HepG2 (cell line): ENCODE measurements at regions not wholly inside any gene's neighbourhood (a gene's known extent, or its start where the extent isn't known, plus 50 kb on each side); places are given as distances from the start of the nearest gene placed in this dataset.

Experiments used
- ATAC-seq: fragments of 200-7000 bp; cut with Tn5 transposase; 3 replicates; pipeline ENCODE4 v1.9.1; 2020; ENCODE audit warnings: mild to moderate bottlenecking, moderate library complexity
- BruUV-seq: library from RNA; stranded (reverse); fragments of 400-500 nt; replicated peaks from 2 replicates; lab custom pipeline; 2021; lab: Mats Ljungman, UMichigan
- CTCF ChIA-PET: fragments of 300-600 bp; formaldehyde crosslinking; extraction: SDS; loops from one replicate; lab custom pipeline; 2021; ENCODE audit warnings: low total read pairs, inconsistent platforms, low intra/inter-chr PET ratio; lab: Yijun Ruan, JAX
- POLR2A ChIA-PET: fragments of 350-600 bp; sonication (Branson Sonifier 250); formaldehyde crosslinking; loops from one replicate; lab custom pipeline; 2020; ENCODE audit warnings: antibody characterized with exemption, inconsistent platforms; lab: Yijun Ruan, JAX
- DNase-seq: peaks from one replicate; pipeline ENCODE4 v3.0.0-alpha.2; 2015; ENCODE audit warnings: low spot score
- FAIRE-seq: peaks from 3 replicates; lab custom pipeline; 2011; peaks lifted over from hg19 to GRCh38; lab: Jason Lieb, UNC
- H2AFZ ChIP-seq: one replicate; pipeline ENCODE4 v1.6.1; 2011; ENCODE audit warnings: low read length, inconsistent platforms
- H3K27ac ChIP-seq: fragments of 300-600 bp; 3 replicates; pipeline ENCODE4 v1.8.0; 2011; ENCODE audit warnings: mixed run types, mild to moderate bottlenecking, mixed read lengths, low read length, inconsistent platforms; ENCODE audit not compliant: insufficient read depth; ENCODE audit errors: extremely low read length
- H3K27me3 ChIP-seq, 2 experiments: fragments of 200-600 bp in 1 of 2; 2 replicates in 1 of 2; 3 replicates in 1 of 2; pipeline versions ENCODE4 v1.6.0 to v1.8.0; 2011; ENCODE audit warnings: low read length in 2 of 2, mild to moderate bottlenecking in 2 of 2, moderate library complexity in 2 of 2, inconsistent platforms in 1 of 2; ENCODE audit not compliant: insufficient read depth in 2 of 2, control insufficient read depth in 1 of 2
- H3K36me3 ChIP-seq, 2 experiments: fragments of 200-600 bp in 1 of 2; replicated peaks in 1 of 2; 2 replicates in 1 of 2; 3 replicates in 1 of 2; pipeline versions ENCODE4 v1.5.1 to v1.8.0; 2011; ENCODE audit warnings: low read length in 2 of 2, inconsistent platforms in 1 of 2; ENCODE audit not compliant: insufficient read depth in 2 of 2, control insufficient read depth in 1 of 2
- H3K4me1 ChIP-seq: 2 replicates; pipeline ENCODE4 v1.5.1; 2012; ENCODE audit warnings: low read length, inconsistent platforms; ENCODE audit not compliant: insufficient read depth
- H3K4me2 ChIP-seq: 2 replicates; pipeline ENCODE4 v1.6.0; 2011; ENCODE audit warnings: low read depth, low read length, inconsistent platforms
- H3K4me3 ChIP-seq, 3 experiments: fragments of 200-600 bp in 1 of 3; sonication (generic), shearing (Covaris generic) in 1 of 3; replicated peaks in 1 of 3; 2 replicates each; pipeline ENCODE4 v1.5.1; 2011 to 2016; ENCODE audit warnings: low read length in 3 of 3, inconsistent platforms in 2 of 3, low read depth in 2 of 3, mild to moderate bottlenecking in 2 of 3, control low read depth in 1 of 3, mixed read lengths in 1 of 3; ENCODE audit not compliant: insufficient read depth in 1 of 3
- H3K79me2 ChIP-seq: one replicate; pipeline ENCODE4 v1.6.1; 2011; ENCODE audit warnings: low read length, inconsistent platforms; ENCODE audit not compliant: insufficient read depth
- H3K9ac ChIP-seq: 2 replicates; pipeline ENCODE4 v1.6.0; 2011; ENCODE audit warnings: mild to moderate bottlenecking, low read depth, low read length, inconsistent platforms; ENCODE audit not compliant: insufficient read depth
- H3K9me3 ChIP-seq: 2 replicates; pipeline ENCODE4 v1.5.1; 2012; ENCODE audit warnings: mild to moderate bottlenecking, low read length
- H4K20me1 ChIP-seq: 2 replicates; pipeline ENCODE4 v1.6.0; 2011; ENCODE audit warnings: inconsistent platforms, mild to moderate bottlenecking, low read length, moderate library complexity; ENCODE audit not compliant: insufficient read depth
- ATF3 ChIP-seq: sonication (generic); formaldehyde crosslinking; IDR thresholded peaks from 2 replicates; pipeline ENCODE4 v1.4.0; 2020; ENCODE audit warnings: missing genetic modification reagents
- CENPBD1 ChIP-seq: sonication (generic); formaldehyde crosslinking; IDR thresholded peaks from 2 replicates; pipeline ENCODE4 v1.8.0; 2022; ENCODE audit warnings: missing genetic modification reagents, low read depth, mild to moderate bottlenecking, borderline replicate concordance
- GMEB2 ChIP-seq: IDR thresholded peaks from 2 replicates; pipeline ENCODE4 v1.6.1; 2016; ENCODE audit warnings: missing biosample characterization, missing genetic modification reagents, low read depth
- JDP2 ChIP-seq: sonication (generic); formaldehyde crosslinking; IDR thresholded peaks from 2 replicates; pipeline ENCODE4 v1.8.1; 2022; ENCODE audit warnings: missing genetic modification reagents, borderline replicate concordance
- PITX1 ChIP-seq: sonication (generic); formaldehyde crosslinking; IDR thresholded peaks from 2 replicates; pipeline ENCODE4 v1.5.1; 2020; ENCODE audit warnings: mild to moderate bottlenecking, missing genetic modification reagents
- POLR2AphosphoS5 ChIP-seq: IDR thresholded peaks from 2 replicates; pipeline ENCODE4 v1.6.1; 2012; ENCODE audit warnings: low read depth, low read length
- RBM22 ChIP-seq: fragments of 200-400 bp; formaldehyde crosslinking; optimal IDR thresholded peaks from 2 replicates; pipeline ENCODE3; 2017; ENCODE audit warnings: mild to moderate bottlenecking, low read length, moderate library complexity
- RNF2 ChIP-seq: fragments of 450-650 bp; conservative IDR thresholded peaks from 2 replicates; pipeline ENCODE4 v1.6.1; 2016; ENCODE audit warnings: low read depth
- SP1 ChIP-seq, 2 experiments: fragments of 450-650 bp in 1 of 2; sonication (generic) in 1 of 2; formaldehyde crosslinking in 1 of 2; IDR thresholded peaks; 2 replicates each; pipeline versions ENCODE4 v1.4.0 to v1.6.1; 2016 to 2020; ENCODE audit warnings: missing genetic modification reagents in 1 of 2
- SRSF9 ChIP-seq: fragments of 200-400 bp; formaldehyde crosslinking; IDR thresholded peaks from 2 replicates; pipeline ENCODE4 v1.6.1; 2018; ENCODE audit warnings: borderline replicate concordance, mild to moderate bottlenecking, low read depth, low read length; ENCODE audit not compliant: insufficient read depth, poor library complexity, severe bottlenecking
- U2AF2 ChIP-seq: fragments of 200-400 bp; formaldehyde crosslinking; IDR thresholded peaks from 2 replicates; pipeline ENCODE4 v1.6.1; 2017; ENCODE audit warnings: low read depth, mild to moderate bottlenecking, low read length
- ZFP36 ChIP-seq: fragments of 150-350 bp; IDR thresholded peaks from 2 replicates; pipeline ENCODE4 v1.6.1; 2018; ENCODE audit warnings: borderline replicate concordance, low read length, low read depth; ENCODE audit not compliant: partially characterized antibody
- ZNF354B ChIP-seq: sonication (generic); formaldehyde crosslinking; IDR thresholded peaks from 2 replicates; pipeline ENCODE4 v1.8.0; 2022; ENCODE audit warnings: mild to moderate bottlenecking, missing genetic modification reagents
- ZNF570 ChIP-seq: sonication (generic); formaldehyde crosslinking; IDR thresholded peaks from 2 replicates; pipeline ENCODE4 v1.4.0; 2020; ENCODE audit warnings: mild to moderate bottlenecking, missing genetic modification reagents, borderline replicate concordance
- ZNF749 ChIP-seq: sonication (generic); formaldehyde crosslinking; IDR thresholded peaks from 2 replicates; pipeline ENCODE4 v1.8.0; 2022; ENCODE audit warnings: mild to moderate bottlenecking, missing genetic modification reagents, moderate library complexity, borderline replicate concordance
- WGBS: methylation state at CpG from one replicate; pipeline ENCODE4 v1.1.6; 2017; ENCODE audit warnings: low lambda C conversion rate; 5-methylcytosine and 5-hydroxymethylcytosine counted together
- in situ Hi-C: cut with HindIII; loops from 2 replicates; pipeline ENCODE4 v1.10.0; 2017; ENCODE audit warnings: low pct_unique_long_range_greater_than_20kb; ENCODE audit not compliant: extremely low pct_ligation_motif_present
- intact Hi-C: fragments of 100-400 bp; cut with micrococcal nuclease; formaldehyde crosslinking; loops from one replicate; pipeline ENCODE4 v1.10.0; 2022; ENCODE audit not compliant: unreplicated experiment

GRCh38 chr3:25294169-25294805, 133.8 kb upstream of the RARB start:
- Histone ChIP-seq H2AFZ (no peak overlapping the region), H3K9me3 (no peaks in the 10 kb centered on the region), H3K4me2 (no peak overlapping the region), H3K4me1 (no peaks in the 10 kb centered on the region), H3K79me2 (no peaks in the 10 kb centered on the region), H3K27ac (no peak overlapping the region)
- intact Hi-C loops, result no loop called here
- no peak for ATAC-seq
- BruUV-seq, result no TSS peak
- CTCF ChIA-PET, result no interaction called here
- TF ChIP-seq JDP2 (CRISPR knock-in tag) (no peak), ZFP36 (no peak), ZNF570 (no peak), RBM22 (no peak), U2AF2 (no peak), CENPBD1 (no peak)
- TF ChIP-seq, all 625 proteins: peak for 0
- FAIRE-seq, result no peak
- in situ Hi-C loops, result no loop called here
- Histone ChIP-seq H3K4me3 (no peak overlapping the region), H4K20me1 (no peaks in the 10 kb centered on the region), H3K27me3 (no peaks in the 10 kb centered on the region), H3K36me3 (no peaks in the 10 kb centered on the region), H3K9ac (no peak overlapping the region)
- 39% methylated on average over 6 of the region's 6 CpGs for WGBS
- no peak for DNase-seq
- POLR2A ChIA-PET, result no interaction called here

- no peaks in the 10 kb centered on the region for H3K9me3 ChIP-seq
- no peak overlapping the region for H2AFZ ChIP-seq
- DNase-seq (no peak), ATAC-seq (no peak), FAIRE-seq (no peak)
- no peak overlapping the region for H3K9ac ChIP-seq
- H3K36me3 ChIP-seq, result no peaks in the 10 kb centered on the region
- in situ Hi-C loops, result no loop called here
- CTCF ChIA-PET, result no interaction called here
- WGBS, result 8% methylated on average over 9 of the region's 9 CpGs
- no peaks in the 10 kb centered on the region for H3K27me3 ChIP-seq
- no TSS peak for BruUV-seq
- H3K4me3 ChIP-seq, result no peak overlapping the region
- no peaks in the 10 kb centered on the region for H3K4me1 ChIP-seq
- POLR2A ChIA-PET, result no interaction called here
- H3K79me2 ChIP-seq, result no peaks in the 10 kb centered on the region
- H3K4me2 ChIP-seq, result no peak overlapping the region
- no peak overlapping the region for H3K27ac ChIP-seq
- intact Hi-C loops, result no loop called here
- no peaks in the 10 kb centered on the region for H4K20me1 ChIP-seq
- TF ChIP-seq POLR2AphosphoS5 (no peak), ZNF749 (no peak), ATF3 (no peak), RNF2 (no peak), GMEB2 (CRISPR knock-in tag) (no peak), SRSF9 (no peak), ZNF354B (CRISPR knock-in tag) (no peak), SP1 (IDR thresholded peaks at IDR 0.05) (no peak), SP1 (CRISPR knock-in tag; IDR thresholded peaks at IDR 0.05) (no peak), PITX1 (no peak)
Observed at GRCh38 chr3:25297667-25298585, 130.1 kb upstream of the RARB start.
